ENCODE measurements at regions not wholly inside any gene's neighbourhood (a gene's known extent, or its start where the extent isn't known, plus 50 kb on each side); places are given as distances from the start of the nearest gene placed in this dataset.

DNA sequence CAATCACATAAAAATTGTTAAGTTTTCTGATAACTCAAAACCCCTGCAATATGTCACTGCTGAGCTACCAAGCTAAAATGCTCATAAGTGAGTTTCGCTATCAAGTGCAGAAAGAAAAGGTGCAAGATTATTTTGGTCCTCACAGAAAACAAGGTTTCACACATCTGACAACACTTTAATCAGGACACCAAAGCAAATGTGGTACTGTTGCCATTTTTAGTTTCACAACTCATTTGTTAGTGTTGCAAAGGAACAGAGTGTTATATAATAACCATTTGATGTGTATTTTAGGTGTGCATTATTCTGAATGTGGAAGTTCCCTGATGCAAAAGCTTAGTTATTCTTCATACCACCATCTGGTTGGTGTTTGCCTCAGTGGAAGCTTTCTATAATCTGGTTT, 956.2 kb downstream of the DSC3 start:
- DNase-seq (no peak), ATAC-seq (no peak)
- intact Hi-C loops (cut with DNase I, micrococcal nuclease), result no loop called here

DNA sequence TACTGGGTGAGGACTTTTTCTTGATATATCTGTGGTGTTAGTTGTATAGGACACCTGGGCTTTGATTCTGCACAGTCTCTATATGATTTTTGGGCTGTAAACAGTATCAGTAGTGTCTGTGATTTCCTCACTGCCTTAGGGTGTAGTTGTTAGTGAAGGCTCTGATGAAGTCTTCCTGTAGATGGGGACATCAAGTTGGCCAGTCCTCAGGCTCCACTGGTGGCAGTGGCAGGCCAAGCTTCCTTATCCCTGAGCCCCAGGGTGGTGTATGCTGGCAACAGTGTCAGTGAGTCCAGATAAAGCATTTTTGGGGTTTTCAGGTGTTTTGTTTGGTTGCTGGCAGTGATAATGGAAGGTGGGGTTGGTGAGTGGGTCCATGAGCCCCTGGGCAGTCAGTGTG, 961.4 kb downstream of the DSC3 start:
- ATAC-seq (no peak), DNase-seq (no peak)
- intact Hi-C loops (cut with DNase I, micrococcal nuclease), result no loop called here

DNA sequence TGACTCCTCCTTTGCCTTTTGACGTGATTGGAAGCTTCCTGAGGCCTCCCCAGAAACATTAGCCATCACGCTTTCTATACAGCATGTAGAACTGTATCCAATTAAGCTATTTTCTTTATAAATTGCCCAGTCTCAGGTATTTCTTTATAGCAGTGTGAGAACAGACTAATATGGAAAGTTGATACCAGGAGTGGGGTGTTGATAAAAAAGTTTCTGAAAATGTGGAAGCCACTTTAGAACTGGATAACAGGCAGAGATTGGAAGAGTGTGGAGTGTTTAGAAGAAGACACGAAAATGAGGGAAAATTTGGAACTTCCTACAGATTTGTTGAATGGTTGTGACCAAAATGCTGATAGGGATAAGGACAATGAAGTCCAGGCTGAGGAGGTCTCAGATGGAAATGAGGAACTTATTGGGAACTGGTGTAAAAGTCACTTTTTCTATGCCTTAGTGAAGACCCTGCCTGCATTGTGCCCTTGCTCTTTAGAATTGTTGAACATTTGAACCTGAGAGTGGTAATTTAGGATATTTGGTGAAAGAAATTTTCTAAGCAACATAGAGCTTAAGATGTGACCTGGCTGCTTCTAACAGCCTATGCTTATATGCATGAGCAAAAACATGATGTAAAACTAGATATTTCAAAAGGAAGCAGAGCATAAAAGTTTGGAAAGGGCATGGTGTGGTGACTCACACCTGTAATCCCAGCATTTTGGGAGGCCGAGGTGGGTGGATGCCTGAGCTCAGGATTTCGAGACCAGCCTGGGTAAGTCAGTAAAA, 969.7 kb downstream of the DSC3 start:
- DNase-seq (no peak), ATAC-seq (no peak)
- intact Hi-C loops (cut with DNase I, micrococcal nuclease), result no loop called here

DNA sequence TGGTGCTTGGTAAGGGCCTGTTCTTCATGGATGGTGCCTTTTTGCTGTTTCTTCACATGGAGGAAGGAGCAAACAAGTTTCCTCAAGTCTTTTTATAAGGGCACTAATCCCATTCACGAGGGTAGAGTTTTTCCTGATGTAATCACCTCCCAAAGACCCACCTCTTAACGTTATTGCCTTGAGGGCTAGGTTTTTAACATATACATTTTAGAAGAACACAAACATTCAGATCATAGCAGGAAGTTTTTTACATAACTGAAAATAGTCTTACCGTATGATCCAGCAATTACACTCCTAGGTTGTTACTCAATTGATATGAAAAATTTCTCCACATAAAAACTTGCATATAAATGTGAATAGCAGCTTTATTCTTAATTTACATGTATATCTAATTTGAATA, 976.3 kb downstream of the DSC3 start:
- ATAC-seq, result no peak
- intact Hi-C loops (cut with DNase I, micrococcal nuclease), result no loop called here
- DNase-seq, result no peak

DNA sequence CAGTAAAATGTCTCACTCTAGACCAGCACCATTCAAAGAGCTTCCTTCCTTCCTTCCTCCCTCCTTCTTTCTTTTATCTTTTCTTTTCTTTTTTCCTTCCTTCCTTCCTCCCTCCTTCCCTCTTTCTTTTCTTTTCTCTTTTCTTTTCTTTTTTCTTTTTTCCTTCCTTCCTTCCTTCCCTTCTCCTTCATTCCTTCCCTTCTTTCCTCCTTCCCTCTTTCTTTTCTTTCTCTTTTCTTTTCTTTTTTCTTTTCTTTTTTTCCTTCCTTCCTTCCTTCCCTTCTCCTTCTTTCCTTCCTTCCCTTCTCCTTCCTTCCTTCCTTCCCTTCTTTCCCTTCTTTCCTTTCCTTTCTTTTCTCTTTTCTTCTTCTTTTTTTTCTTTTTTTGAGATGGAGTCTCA, 985.1 kb downstream of the DSC3 start:
- ATAC-seq (no peak), DNase-seq (no peak)
- intact Hi-C loops (cut with DNase I, micrococcal nuclease), result no loop called here

DNA sequence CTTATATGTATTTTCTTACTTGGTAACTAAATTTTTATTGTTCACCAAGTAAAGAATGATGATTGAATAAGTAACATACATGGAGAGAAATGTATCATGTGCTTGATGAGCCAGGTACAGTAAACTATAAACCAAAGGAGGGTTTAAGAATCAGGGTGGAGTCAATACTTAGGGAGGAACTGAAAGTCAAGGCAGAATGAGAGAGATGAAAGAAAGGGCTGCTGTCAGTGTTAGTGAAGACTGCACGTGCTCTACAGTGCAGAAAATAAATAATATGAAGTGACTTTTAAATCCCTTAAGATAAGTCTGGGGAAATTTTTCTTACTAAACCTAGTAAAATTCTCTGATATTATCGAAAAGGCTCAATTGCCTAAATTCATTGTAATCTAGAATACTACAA, 986.0 kb downstream of the DSC3 start:
- ATAC-seq (no peak), DNase-seq (no peak)
- intact Hi-C loops (cut with DNase I, micrococcal nuclease), result no loop called here

DNA sequence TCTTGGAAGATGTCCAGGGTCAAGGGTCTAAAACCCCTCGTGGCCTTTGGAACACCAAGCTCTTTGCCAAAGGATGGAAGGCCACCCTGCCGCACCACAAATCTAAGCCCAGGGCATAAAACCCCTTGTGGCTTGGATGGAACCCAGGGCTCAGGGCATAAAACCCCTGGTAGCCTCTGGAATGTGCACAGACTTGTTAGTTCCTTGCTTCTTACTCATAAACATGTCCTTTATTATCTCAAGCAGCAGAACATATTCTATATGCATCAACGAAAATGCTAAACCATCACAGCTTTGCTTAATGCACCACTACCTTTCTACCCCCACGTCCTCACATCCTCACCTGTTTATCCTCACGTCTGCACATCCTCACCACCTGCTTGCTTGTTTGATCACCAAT, 998.0 kb downstream of the DSC3 start:
- intact Hi-C loops (cut with DNase I, micrococcal nuclease), result no loop called here
- ATAC-seq (no peak), DNase-seq (no peak)

DNA sequence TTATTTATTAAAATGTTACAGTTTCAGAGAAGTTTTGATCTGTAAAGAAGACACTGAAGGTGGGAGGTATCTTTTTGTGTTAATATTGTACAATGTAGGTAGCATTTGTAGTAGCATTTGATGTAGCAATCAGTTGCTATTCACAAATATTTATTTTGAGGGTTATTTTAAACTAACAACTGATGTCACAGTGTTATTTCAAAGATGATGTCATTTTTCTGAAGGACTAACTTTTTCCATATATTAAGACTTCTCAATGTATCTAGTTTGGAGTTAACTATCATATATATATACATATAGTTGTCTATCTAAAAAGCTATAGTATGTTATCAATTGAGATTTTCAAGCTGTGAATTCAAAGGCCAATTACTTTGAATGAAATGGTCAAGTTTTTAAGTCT, 1003.3 kb downstream of the DSC3 start:
- ATAC-seq, result no peak
- intact Hi-C loops (cut with DNase I, micrococcal nuclease), result no loop called here
- no peak for DNase-seq

DNA sequence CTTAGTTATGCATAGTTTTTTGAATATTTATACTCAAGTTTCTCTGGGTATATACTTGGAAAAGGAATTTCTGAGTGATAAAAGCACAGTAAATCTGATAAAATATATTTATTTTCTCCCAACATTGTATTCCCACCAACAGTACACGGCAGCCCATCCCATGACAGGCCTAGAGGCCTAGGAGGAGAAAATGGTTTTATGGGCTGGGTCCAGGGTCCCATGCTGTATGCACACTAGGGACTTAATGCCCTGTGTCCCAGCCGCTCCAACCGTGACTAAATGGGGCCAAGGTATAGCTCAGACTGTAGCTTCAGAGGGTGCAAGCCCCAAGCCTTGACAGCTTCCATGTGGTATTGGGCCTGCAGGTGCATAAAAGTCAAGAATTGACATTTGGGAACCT, 1007.7 kb downstream of the DSC3 start:
- DNase-seq (no peak), ATAC-seq (no peak)
- intact Hi-C loops (cut with DNase I, micrococcal nuclease), result no loop called here

DNA sequence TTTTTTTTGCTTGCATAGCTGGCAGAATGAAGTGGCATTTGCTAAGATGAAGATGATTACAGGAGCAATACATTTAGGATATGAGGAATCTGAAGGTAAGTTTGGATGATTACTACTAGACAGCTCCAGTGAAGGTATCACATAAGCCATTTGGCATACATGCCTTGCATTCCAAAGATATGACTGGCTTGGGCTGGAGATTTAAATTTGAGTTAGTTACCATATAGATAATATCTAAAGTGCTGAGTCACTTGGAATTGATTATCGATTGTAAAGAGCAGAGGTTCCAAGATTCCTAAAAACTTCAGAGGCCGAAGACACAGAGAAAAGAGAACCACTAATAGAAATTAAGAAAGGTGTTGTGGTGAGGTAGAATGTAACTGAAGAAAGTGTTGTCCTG, 1026.4 kb downstream of the DSC3 start:
- intact Hi-C loops (cut with DNase I, micrococcal nuclease), result no loop called here
- ATAC-seq (no peak), DNase-seq (no peak)

DNA sequence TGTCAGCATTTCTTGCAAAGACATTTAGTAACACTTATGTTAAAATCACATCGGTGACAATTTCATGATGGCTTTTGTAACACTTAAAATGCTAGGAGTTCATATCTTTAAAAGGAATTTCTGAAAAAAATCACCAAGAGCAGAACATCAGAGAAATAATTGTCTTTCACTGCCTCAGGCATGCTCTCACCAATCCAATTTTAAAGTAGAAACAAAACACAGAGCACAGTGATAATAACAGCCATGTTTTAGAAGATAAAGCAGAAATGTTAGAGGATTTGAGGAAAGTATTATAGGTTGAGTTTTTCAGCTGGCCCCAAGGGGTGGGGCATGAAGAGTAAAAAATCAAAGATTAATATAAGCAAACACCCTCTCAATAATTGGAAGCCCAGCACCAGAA, 1037.6 kb downstream of the DSC3 start:
- intact Hi-C loops (cut with DNase I, micrococcal nuclease), result no loop called here
- DNase-seq (no peak), ATAC-seq (no peak)

DNA sequence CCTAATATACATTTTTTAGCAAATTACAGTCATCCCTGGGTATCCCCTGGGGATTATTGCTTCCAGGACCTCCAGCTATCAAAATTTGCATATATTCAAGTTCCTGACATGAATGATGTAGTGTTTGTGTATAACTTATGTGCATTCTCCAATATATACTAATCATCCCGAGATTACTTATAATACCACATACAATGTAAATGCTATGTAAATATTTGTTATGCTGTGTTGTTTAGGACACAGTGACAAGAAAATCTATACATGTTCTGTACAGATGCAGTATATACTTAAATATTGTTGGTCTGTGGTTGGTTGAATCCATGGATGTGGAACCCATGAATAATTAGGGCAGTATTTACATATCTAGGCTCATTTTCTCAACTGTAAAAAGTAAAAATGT, 1060.3 kb downstream of the DSC3 start:
- ATAC-seq, result no peak
- intact Hi-C loops (cut with DNase I, micrococcal nuclease), result no loop called here

DNA sequence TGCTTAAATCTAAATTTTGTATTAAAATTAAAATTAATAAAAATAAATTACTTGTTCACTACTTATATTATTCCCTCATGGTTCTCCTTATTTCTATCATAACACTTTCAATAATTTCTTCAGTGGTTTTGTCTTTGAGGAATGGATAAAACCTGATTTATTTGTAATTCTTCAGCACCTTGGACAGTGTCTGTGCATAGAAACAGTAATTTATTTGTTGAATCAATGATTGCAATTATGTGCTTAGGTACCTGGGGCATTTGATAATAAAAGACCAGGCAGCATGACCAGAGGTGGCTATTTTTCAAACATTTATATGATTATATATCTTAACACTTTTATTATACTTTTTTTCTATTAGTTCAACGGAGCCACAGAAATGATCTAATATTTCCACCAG, 1062.7 kb downstream of the DSC3 start:
- intact Hi-C loops (cut with DNase I, micrococcal nuclease), result no loop called here
- ATAC-seq (no peak), DNase-seq (no peak)

More for the DNA sequence above, 1060.3 kb downstream of the DSC3 start:
- DNase-seq, result no peak

DNA sequence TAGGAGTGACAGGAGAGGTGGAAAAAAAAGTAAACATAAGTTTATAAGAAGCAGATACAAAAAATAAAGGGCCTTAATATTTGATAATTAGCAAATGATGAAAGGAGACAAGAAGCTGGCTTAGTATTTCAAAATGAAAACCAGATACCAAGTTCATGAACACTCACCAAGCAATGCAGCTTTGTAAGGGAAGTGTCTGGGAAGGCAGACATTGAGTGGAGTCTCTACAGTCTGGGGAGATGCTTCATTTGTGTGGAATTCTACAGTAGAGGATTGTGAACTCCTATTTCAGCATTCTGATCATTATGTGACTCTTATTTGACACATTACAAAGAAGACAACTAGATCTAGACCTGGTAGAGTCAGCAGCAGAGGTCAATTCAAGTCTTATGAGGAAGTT, 1072.7 kb downstream of the DSC3 start:
- DNase-seq (no peak), ATAC-seq (no peak)
- intact Hi-C loops (cut with DNase I, micrococcal nuclease), result no loop called here

DNA sequence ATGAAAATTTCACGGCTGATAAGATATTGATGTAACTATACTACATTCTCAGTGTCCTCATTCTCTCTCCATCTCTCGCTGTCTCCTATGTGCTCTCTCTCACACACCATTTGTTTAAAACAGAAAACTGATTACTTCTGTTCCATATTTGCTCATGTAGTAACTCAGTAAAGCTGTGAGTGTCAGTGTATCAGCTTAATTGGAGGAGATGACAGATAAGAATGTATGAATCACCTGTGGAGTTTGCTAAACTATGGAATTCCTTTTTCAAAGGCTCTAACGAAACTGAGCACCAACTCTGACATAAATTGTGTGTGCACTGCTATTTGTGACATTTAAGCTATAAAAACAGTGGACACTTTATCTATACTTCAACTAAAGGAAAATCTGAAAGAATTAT, 1080.0 kb downstream of the DSC3 start:
- intact Hi-C loops (cut with DNase I, micrococcal nuclease), result no loop called here
- DNase-seq, result no peak
- ATAC-seq, result no peak

DNA sequence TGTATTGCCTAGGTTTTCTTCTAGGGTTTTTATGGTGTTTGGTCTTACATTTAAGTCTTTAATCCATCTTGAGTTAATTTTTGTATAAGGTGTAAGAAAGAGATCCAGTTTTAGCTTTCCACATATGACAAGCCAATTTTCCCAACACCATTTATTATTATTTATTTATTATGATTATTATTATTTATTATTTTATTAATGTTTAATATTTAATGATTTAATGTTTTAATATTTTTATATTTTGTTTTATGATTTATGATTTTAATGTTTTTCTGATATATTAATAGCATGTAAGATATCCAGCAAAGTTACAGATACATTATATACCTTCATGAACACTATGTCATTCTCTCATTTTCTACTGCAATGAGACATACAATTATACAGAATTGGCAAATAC, 1082.0 kb downstream of the DSC3 start:
- DNase-seq (no peak), ATAC-seq (no peak)
- intact Hi-C loops (cut with DNase I, micrococcal nuclease), result no loop called here

DNA sequence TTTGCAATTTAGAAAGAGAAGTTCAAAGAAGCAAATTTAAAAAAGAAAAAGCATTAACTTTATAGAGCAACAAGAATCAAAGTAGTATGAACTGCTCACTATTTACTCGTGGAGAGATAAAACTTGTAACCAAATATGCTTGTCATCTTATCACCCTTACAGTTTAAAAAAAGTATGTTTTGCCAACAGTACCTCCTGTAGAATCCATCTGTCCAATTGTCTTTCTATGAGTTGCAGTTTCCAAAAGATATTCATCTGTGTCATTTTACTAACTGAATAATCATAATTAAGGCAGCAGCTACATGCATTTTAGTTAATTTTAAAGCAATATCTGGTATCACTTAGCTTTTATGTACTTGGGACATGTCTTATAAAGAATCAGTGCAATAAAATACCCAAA, 1112.3 kb downstream of the DSC3 start:
- no peak for ATAC-seq
- DNase-seq, result no peak
- intact Hi-C loops (cut with DNase I, micrococcal nuclease), result no loop called here

DNA sequence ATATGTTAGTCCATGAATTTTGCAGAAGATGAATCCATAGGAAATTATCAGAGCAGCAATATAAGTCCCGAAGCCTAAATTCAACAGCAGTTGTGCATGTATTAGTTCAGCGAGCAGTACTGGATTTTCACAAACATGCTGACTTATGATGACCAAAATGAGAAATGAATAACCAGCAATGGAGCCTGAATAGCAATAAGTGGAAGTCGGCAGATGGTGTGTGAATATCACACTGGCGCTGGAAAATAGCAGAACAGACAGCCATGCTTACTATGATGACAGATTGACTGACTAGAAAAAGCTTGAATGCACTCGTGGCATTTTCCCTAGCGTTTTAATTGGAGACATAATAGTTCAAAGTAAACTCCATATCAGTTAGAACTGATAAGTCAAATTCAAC, 1114.5 kb downstream of the DSC3 start:
- ATAC-seq (no peak), DNase-seq (no peak)
- intact Hi-C loops (cut with DNase I, micrococcal nuclease), result no loop called here

DNA sequence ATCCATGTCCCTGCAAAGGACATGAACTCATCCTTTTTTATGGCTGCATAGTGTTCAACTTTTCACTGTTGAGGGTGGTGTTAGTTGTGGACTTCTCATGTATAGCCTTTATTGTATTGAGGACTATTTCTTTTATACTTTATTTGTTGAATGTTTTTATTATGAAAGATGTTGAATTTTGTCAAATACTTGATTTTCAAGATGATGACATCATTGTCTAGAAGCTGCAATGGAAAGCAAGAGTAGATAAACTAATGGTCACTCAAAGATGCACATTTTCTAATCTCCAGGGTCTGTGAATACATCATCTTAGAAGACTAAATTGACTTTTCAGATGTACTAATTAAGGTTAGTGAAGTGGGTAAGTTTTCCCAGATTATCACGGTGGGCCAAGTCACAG, 1117.0 kb downstream of the DSC3 start:
- ATAC-seq (no peak), DNase-seq (no peak)
- intact Hi-C loops (cut with DNase I, micrococcal nuclease), result no loop called here

DNA sequence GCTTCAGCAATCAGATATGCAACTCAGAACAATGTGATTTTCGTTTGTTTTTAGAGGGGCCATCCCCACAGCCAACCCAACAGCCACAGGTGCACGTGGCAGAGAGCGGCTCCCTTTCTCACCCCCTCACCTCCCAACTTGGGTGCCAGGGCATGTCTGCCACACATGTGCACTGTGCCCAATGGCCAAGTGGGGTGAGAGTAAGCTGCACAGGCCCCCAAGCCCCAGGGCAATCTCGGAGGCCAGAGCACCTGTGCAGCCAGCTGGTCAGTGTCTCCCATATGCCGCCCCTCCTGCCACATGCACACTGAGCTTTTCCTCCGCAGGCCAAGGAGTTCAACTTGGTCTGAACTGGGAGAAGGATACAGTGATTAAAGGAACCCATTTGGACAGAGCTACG, 1130.2 kb downstream of the DSC3 start:
- intact Hi-C loops (cut with DNase I, micrococcal nuclease), result no loop called here
- DNase-seq (no peak), ATAC-seq (no peak)

DNA sequence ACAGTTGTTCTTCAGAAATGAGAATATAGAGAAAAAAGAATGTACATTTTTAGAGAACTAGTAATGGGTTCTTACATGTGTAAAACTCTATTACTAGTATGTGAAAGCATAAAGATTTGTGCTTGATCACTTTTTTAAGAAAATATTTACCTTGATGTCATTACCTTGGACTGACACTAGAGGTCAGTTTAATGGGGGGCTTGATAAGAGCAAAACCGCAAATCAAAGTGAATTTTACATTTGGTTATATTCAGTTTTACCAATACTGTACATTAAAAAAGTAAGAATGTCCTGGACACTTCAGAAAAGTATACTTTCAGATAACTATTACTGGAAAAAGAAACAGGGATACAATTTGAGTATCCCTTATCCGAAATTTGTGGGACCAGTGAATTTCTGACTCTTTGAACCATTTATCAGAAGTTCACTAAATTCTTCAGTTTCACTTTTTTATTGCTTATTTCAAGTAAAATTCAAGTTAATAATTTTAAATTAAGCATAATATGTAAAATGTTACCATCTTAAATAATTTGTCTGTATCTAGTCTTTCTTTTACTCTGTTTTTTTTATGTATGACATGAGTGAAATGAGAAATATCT, 1149.5 kb downstream of the DSC3 start:
- no peak for DNase-seq
- no peak for ATAC-seq
- intact Hi-C loops (cut with DNase I, micrococcal nuclease), result no loop called here

Measured in left colon (tissue), 2 donors.